ENCODE measurements at regions not wholly inside any gene's neighbourhood (a gene's known extent, or its start where the extent isn't known, plus 50 kb on each side); places are given as distances from the start of the nearest gene placed in this dataset.

DNA sequence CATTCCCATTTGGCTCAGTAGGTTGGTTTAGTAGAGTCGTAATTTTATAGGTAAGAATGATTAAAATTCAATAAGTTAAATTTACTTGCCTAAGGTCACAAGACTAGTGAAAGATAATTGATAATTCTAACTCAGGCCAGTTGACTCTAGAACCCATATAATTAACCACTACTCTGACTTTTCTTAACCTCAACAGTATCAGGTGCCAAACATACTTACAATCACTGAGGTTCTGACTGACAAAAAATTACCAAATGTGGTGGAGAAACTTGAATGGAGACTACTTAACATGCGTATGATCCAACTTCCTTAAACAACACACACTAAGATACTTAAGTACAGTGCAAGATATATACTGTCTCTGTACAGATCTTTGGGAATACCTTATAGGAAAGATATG, 667.3 kb upstream of the SORCS1 start:
- TF ChIP-seq, protein P1, sequence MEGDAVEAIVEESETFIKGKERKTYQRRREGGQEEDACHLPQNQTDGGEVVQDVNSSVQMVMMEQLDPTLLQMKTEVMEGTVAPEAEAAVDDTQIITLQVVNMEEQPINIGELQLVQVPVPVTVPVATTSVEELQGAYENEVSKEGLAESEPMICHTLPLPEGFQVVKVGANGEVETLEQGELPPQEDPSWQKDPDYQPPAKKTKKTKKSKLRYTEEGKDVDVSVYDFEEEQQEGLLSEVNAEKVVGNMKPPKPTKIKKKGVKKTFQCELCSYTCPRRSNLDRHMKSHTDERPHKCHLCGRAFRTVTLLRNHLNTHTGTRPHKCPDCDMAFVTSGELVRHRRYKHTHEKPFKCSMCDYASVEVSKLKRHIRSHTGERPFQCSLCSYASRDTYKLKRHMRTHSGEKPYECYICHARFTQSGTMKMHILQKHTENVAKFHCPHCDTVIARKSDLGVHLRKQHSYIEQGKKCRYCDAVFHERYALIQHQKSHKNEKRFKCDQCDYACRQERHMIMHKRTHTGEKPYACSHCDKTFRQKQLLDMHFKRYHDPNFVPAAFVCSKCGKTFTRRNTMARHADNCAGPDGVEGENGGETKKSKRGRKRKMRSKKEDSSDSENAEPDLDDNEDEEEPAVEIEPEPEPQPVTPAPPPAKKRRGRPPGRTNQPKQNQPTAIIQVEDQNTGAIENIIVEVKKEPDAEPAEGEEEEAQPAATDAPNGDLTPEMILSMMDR (IDR thresholded peaks at IDR 0.05; ENCODE audit: insufficient read depth, low read length, poor library complexity, severe bottlenecking): no peak
- no peak for TF ChIP-seq EZH2phosphoT487 (conservative IDR thresholded peaks at IDR 0.05; ENCODE audit: low read length)
